ENCODE measurements at regions not wholly inside any gene's neighbourhood (a gene's known extent, or its start where the extent isn't known, plus 50 kb on each side); places are given as distances from the start of the nearest gene placed in this dataset.

- no peak for DNase-seq (ENCODE audit: low spot score)
- 76% methylated on average over 8 of the region's 8 CpGs for WGBS
Measured at GRCh38 chr18:25834061-25834460, 256.4 kb downstream of the SS18 start.

GRCh38 chr18:25832001-25832604 lies 258.3 kb downstream of the SS18 start:
- no peak overlapping the region for H3K4me3 ChIP-seq
- H3K36me3 ChIP-seq = no peaks in the 10 kb centered on the region
- intact Hi-C loops (cut with DNase I) = no loop called here
- 36% methylated on average over 3 of the region's 3 CpGs for WGBS
- no peak for TF ChIP-seq POLR2A (IDR thresholded peaks at IDR 0.05)
- TF ChIP-seq CTCF (IDR thresholded peaks at IDR 0.05) = peak in 3 of 4 experiments; percentile 30 to 42 (median 33)
- no peak for DNase-seq (ENCODE audit: low spot score)
- no peaks in the 10 kb centered on the region for H3K4me1 ChIP-seq (replicated peaks)
- no peaks in the 10 kb centered on the region for H3K27me3 ChIP-seq (replicated peaks; ENCODE audit: insufficient read depth)
- H3K27ac ChIP-seq = no peak overlapping the region
- H3K9me3 ChIP-seq = no peaks in the 10 kb centered on the region

More at GRCh38 chr18:25834061-25834460, 256.4 kb downstream of the SS18 start:
- Histone ChIP-seq H3K27ac (no peak overlapping the region), H3K4me3 (no peak overlapping the region), H3K4me1 (replicated peaks) (no peaks in the 10 kb centered on the region), H3K9me3 (no peaks in the 10 kb centered on the region), H3K27me3 (replicated peaks; ENCODE audit: insufficient read depth) (no peaks in the 10 kb centered on the region), H3K36me3 (no peaks in the 10 kb centered on the region)
- intact Hi-C loops (cut with DNase I) = no loop called here
- TF ChIP-seq POLR2AphosphoS5 (IDR thresholded peaks at IDR 0.05) (no peak), CTCF (IDR thresholded peaks at IDR 0.05) (no peak), POLR2A (IDR thresholded peaks at IDR 0.05) (no peak)

- Histone ChIP-seq H3K9me3 (no peaks in the 10 kb centered on the region), H3K27ac (no peak overlapping the region), H3K4me1 (replicated peaks) (no peaks in the 10 kb centered on the region), H3K27me3 (replicated peaks; ENCODE audit: insufficient read depth) (no peaks in the 10 kb centered on the region), H3K36me3 (no peaks in the 10 kb centered on the region), H3K4me3 (no peak overlapping the region)
- WGBS = 88% methylated on average over 5 of the region's 5 CpGs
- no peak for DNase-seq (ENCODE audit: low spot score)
- no peak for TF ChIP-seq CTCF (IDR thresholded peaks at IDR 0.05)
- TF ChIP-seq POLR2A (IDR thresholded peaks at IDR 0.05) = no peak
- TF ChIP-seq POLR2AphosphoS5 (IDR thresholded peaks at IDR 0.05) = no peak
- intact Hi-C loops (cut with DNase I) = no loop called here
Measured at GRCh38 chr18:25831301-25831701, 259.1 kb downstream of the SS18 start.

GRCh38 chr18:25830787-25831186 lies 259.6 kb downstream of the SS18 start:
- H3K9me3 ChIP-seq = no peaks in the 10 kb centered on the region
- H3K27me3 ChIP-seq (replicated peaks; ENCODE audit: insufficient read depth) = no peaks in the 10 kb centered on the region
- H3K4me1 ChIP-seq (replicated peaks) = no peaks in the 10 kb centered on the region
- DNase-seq (ENCODE audit: low spot score) = no peak
- TF ChIP-seq POLR2A (IDR thresholded peaks at IDR 0.05) = no peak
- no peak for TF ChIP-seq POLR2AphosphoS5 (IDR thresholded peaks at IDR 0.05)
- no peak for TF ChIP-seq CTCF (IDR thresholded peaks at IDR 0.05)
- intact Hi-C loops (cut with DNase I) = no loop called here
- no peak overlapping the region for H3K4me3 ChIP-seq
- H3K36me3 ChIP-seq = no peaks in the 10 kb centered on the region
- H3K27ac ChIP-seq = no peak overlapping the region
- 81% methylated on average over 2 of the region's 2 CpGs for WGBS

- WGBS = 27% methylated on average over 13 of the region's 13 CpGs
- H3K27ac ChIP-seq = no peak overlapping the region
- H3K9me3 ChIP-seq = no peaks in the 10 kb centered on the region
- DNase-seq (ENCODE audit: low spot score) = no peak
- no peaks in the 10 kb centered on the region for H3K4me1 ChIP-seq (replicated peaks)
- no peak for TF ChIP-seq POLR2AphosphoS5 (IDR thresholded peaks at IDR 0.05)
- TF ChIP-seq POLR2A (IDR thresholded peaks at IDR 0.05) = no peak
- TF ChIP-seq CTCF (IDR thresholded peaks at IDR 0.05) = no peak
- H3K27me3 ChIP-seq (replicated peaks; ENCODE audit: insufficient read depth) = no peaks in the 10 kb centered on the region
- intact Hi-C loops (cut with DNase I) = no loop called here
- no peaks in the 10 kb centered on the region for H3K36me3 ChIP-seq
- H3K4me3 ChIP-seq = no peak overlapping the region
Measured at GRCh38 chr18:25827961-25828561, 262.4 kb downstream of the SS18 start.
